Memory B cell (primary cell): ENCODE measurements at regions not wholly inside any gene's neighbourhood (a gene's known extent, or its start where the extent isn't known, plus 50 kb on each side); places are given as distances from the start of the nearest gene placed in this dataset.

Source experiments
- ATAC-seq: fragments of 150-1000 bp; cut with Tn5 transposase; 2 replicates; pipeline ENCODE4 v1.10.0; 2021; ENCODE audit warnings: low read depth, mild to moderate bottlenecking, moderate library complexity
- DNase-seq, 2 donors: peaks; one replicate each; pipeline ENCODE4 v3.0.0; 2022; ENCODE audit warnings: low spot score in 2 of 2
- H3K27ac Mint-ChIP-seq: one replicate; pipeline ENCODE4 v1.8.0; 2022; ENCODE audit warnings: mild to moderate bottlenecking, moderate library complexity, mixed read lengths
- H3K27me3 Mint-ChIP-seq: one replicate; pipeline ENCODE4 v1.8.0; 2022; ENCODE audit warnings: mixed read lengths
- H3K36me3 Mint-ChIP-seq: one replicate; pipeline ENCODE4 v1.8.0; 2022; ENCODE audit warnings: mild to moderate bottlenecking, mixed read lengths
- H3K4me1 Mint-ChIP-seq: one replicate; pipeline ENCODE4 v1.8.0; 2022; ENCODE audit warnings: mixed read lengths
- H3K4me3 Mint-ChIP-seq: one replicate; pipeline ENCODE4 v1.8.0; 2022; ENCODE audit warnings: mild to moderate bottlenecking, moderate library complexity, mixed read lengths
- H3K9me3 Mint-ChIP-seq: one replicate; pipeline ENCODE4 v1.8.0; 2022; ENCODE audit warnings: mixed read lengths

DNA sequence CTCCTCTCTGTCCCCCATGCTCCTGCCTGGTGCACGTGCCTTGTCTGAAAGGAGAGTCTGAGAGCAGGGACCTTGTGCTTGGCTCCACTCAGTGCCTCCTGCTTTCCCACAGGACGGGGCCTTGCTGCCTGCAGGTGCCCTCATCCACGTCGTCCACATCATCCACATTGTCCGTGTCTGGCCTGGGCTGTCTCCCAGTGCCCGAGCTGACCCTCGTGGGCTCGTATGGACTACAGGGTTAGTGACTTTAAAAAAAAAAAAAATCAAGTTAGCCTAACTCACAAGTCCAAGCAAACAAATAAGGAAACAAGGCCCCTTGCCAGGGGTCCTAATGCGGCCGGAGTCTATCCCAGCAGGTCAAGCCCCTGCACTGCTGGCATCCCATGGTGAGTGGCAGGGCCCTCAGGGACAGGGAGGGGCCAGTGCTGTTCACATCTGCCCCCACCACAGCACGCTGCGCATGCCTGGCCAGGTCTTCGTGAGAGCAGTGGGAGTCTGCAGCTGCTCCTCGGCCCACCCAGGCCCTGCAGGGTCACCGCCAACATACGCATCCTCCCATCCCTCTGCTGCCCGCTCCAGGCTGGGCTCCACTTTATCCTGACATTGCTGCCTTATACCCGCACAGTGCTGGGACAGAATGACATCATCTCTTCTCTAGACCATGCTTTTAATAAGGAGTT is 232.6 kb downstream of the NDUFA10 start:
- H3K36me3 Mint-ChIP-seq, result peaks cover 1% of the 10 kb centered on the region
- no peaks in the 10 kb centered on the region for H3K4me1 Mint-ChIP-seq
- H3K9me3 Mint-ChIP-seq, result peaks cover 1% of the 10 kb centered on the region
- H3K27ac Mint-ChIP-seq, result no peak overlapping the region
- no peak overlapping the region for H3K4me3 Mint-ChIP-seq
- peaks cover 5% of the 10 kb centered on the region for H3K27me3 Mint-ChIP-seq
- ATAC-seq, result no peak
- no peak for DNase-seq

DNA sequence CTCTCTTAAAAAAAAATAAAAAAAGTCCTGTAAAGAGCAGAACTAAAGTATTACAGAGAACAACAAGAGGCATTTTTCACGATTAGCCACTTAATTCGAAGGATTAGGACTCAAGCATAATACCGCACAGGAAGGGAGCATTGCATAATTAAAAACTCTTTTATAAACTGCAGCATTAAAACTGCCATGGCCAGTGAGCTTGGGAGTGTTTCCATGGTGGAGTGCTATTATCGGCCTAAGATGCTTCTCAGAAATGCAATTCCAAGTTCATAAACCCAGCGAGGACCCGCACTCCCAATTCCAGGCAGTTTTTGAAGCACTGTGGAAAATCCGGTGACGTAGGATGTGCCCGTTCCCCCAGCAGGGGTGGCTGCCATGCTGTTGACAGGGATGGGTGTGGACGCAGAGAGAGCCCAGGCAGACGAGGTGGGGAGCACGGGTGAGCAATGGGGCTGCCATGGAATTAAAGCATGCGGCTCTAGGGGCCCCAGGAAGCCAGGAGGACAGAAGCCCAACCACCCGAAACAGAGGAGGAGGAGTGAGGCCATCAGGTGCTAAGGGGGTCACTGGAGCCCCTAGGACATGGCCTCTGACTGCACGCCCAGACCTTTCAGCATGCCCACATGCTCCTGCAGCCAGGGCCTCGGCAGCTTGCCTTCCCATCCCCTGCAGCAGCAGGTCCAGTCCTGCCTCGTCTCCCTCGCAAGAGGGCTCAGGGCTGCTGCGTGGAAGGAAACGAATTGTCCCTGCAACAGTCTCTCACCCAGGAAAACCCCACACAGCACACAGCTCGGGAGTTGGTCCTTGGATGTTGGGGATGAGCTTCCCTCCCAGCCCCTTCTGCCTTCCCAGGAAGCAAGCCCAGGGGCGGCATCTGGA is 233.4 kb downstream of the NDUFA10 start:
- H3K9me3 Mint-ChIP-seq, result no peaks in the 10 kb centered on the region
- no peak overlapping the region for H3K4me3 Mint-ChIP-seq
- H3K4me1 Mint-ChIP-seq, result no peaks in the 10 kb centered on the region
- H3K36me3 Mint-ChIP-seq, result no peaks in the 10 kb centered on the region
- H3K27ac Mint-ChIP-seq, result no peak overlapping the region
- ATAC-seq (no peak), DNase-seq (no peak)
- peaks cover 4% of the 10 kb centered on the region for H3K27me3 Mint-ChIP-seq

- H3K9me3 Mint-ChIP-seq, result peaks cover 3% of the 10 kb centered on the region
- no peak overlapping the region for H3K4me3 Mint-ChIP-seq
- H3K27me3 Mint-ChIP-seq, result peaks cover 5% of the 10 kb centered on the region
- DNase-seq (no peak), ATAC-seq (no peak)
- H3K4me1 Mint-ChIP-seq, result no peaks in the 10 kb centered on the region
- H3K36me3 Mint-ChIP-seq, result peaks cover 2% of the 10 kb centered on the region
- H3K27ac Mint-ChIP-seq, result no peak overlapping the region
Observed at GRCh38 chr2:239790721-239791120, 234.4 kb downstream of the NDUFA10 start.

DNA sequence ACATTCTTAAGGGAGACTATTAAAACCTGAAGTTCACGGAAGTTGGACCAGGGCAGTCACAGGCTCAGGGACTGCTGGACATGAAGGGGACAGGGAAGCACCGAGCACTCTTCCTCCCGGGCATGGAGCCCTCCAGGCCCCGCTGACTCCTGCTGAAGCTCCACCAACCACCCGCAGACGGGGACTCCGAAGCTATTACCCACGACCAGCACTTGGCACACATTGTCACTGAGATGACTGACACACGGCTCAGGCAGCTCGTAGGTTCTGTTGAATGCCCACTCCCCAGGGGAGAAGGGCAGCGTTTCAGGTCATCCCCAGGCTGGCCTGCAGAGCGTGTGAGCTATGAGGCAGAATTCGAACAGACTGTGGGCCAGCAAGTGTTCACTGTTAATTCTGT is 234.8 kb downstream of the NDUFA10 start:
- Mint-ChIP-seq H3K4me1 (no peaks in the 10 kb centered on the region), H3K4me3 (no peak overlapping the region)

DNA sequence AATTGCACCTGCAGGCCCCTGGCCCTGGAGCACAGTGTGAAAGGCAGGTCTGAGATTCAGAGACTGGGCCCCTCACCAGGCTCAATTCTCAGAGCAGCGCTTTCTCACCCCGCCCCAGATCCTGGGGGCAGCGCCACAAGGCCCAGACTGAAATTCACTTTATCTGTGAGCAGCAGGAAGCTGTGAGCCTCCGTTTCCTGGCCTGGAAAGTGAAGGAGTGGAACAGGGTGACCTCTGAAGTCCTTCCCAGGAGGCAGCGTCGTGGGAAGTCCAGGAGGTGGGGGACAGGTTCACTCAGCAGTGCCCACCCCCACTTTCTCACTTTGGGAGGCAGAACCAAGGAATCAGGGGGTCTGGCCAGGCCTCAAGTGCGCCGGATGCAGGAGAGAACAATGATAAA is 235.4 kb downstream of the NDUFA10 start:
- H3K27ac Mint-ChIP-seq, result no peak overlapping the region
- H3K4me3 Mint-ChIP-seq, result no peak overlapping the region
- peaks cover 5% of the 10 kb centered on the region for H3K27me3 Mint-ChIP-seq
- no peak for DNase-seq
- ATAC-seq, result no peak
- peaks cover 8% of the 10 kb centered on the region for H3K9me3 Mint-ChIP-seq
- H3K4me1 Mint-ChIP-seq, result no peaks in the 10 kb centered on the region
- H3K36me3 Mint-ChIP-seq, result peaks cover 2% of the 10 kb centered on the region

More for the DNA sequence above, 234.8 kb downstream of the NDUFA10 start:
- ATAC-seq (no peak), DNase-seq (no peak)
- Mint-ChIP-seq H3K9me3 (peaks cover 4% of the 10 kb centered on the region), H3K27ac (no peak overlapping the region), H3K27me3 (peaks cover 5% of the 10 kb centered on the region), H3K36me3 (peaks cover 2% of the 10 kb centered on the region)

DNA sequence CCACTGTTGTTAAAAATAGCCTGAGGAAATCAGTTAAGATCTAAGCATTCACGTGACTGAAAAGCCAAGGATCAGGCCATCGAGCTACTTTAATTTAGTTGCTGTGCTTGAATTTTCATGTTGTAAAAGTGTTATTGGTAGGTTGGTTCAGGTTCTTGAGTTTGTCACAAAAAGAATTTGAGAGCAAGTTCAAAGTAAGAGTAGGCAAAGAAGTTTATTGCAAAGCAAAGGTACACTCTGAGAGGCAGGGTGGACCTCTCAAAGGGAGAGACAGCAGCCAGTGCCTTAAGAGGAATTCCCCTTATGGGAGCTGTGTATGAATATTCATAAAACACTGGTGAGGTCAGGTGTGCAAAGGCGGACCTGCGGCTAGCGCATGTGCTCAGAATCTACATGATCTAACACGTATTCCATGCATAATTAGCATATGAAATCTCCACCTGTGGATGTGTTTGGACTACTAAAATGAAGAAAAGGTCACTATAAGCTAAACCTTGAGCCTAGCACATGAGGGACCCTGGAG is 236.5 kb downstream of the NDUFA10 start:
- ATAC-seq, result no peak
- Mint-ChIP-seq H3K4me1 (no peaks in the 10 kb centered on the region), H3K27ac (no peak overlapping the region), H3K36me3 (peaks cover 2% of the 10 kb centered on the region), H3K9me3 (peaks cover 8% of the 10 kb centered on the region), H3K27me3 (peaks cover 8% of the 10 kb centered on the region), H3K4me3 (no peak overlapping the region)
- DNase-seq, result no peak

DNA sequence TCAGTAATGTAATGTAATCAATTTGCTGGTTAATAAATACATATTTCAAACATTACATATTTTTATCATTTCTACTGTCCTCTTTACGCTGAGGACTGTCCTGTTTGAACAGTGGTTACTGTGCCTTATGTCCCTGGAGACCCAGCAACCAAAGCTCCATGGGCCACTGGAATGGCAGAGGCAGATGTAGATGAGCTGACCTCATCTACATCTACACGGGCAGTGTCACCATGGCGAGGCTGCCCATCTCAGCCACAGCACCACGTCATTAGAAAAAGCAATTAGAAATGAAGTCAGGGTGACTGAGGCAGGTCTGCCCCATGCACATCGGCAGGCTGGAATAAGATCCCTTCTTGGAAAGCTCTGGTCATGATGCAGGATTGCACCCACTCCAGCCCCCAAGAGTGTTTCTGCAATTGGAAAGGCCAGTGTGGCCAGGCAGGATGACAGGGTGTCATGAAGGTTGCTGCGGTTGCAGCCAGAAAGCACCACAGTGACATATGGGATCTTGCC is 237.5 kb downstream of the NDUFA10 start:
- Mint-ChIP-seq H3K4me1 (no peaks in the 10 kb centered on the region), H3K27me3 (peaks cover 5% of the 10 kb centered on the region), H3K27ac (no peak overlapping the region), H3K9me3 (peaks cover 8% of the 10 kb centered on the region), H3K36me3 (peaks cover 2% of the 10 kb centered on the region), H3K4me3 (no peak overlapping the region)
- DNase-seq (no peak), ATAC-seq (no peak)

DNA sequence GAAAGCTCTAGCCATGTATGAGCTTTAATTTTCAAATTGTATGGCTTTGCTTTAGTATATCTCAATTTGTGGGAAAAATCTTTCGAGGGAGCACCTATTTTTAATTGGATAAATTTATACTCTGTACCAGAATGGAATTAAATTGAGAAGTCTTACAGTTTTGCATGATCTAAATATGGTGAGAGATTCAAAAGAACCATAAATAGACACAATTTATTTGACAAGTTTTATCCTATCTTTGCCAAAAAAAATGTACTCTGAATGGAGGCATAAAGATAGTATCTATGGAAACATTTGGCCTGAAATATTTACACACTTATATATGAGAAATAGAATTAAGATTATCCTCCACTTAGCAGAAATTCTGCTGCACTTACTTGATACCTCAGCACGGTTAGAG is 238.4 kb downstream of the NDUFA10 start:
- Mint-ChIP-seq H3K27me3 (peaks cover 9% of the 10 kb centered on the region), H3K4me1 (no peaks in the 10 kb centered on the region), H3K4me3 (no peak overlapping the region), H3K9me3 (peaks cover 8% of the 10 kb centered on the region), H3K36me3 (peaks cover 2% of the 10 kb centered on the region), H3K27ac (no peak overlapping the region)
- no peak for DNase-seq
- ATAC-seq, result no peak

DNA sequence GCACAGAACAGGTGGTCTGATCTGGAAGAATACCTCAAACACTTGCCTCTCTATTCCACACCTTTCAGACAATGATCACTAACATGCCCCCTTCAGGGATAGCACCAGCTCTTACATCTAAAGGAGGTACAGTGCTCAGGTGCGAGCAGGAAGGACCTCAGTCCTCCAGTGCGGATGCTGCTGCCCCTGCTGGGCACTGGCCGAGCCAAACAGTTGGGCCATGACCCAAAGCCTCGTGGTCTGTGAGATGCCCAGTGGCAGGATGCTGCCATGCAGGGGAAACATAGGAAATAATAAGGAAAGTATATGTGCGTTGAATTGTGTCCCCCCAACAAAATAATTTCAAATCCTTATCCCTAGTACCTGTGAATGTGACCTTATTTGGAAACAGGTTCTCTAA is 243.7 kb downstream of the NDUFA10 start:
- Mint-ChIP-seq H3K36me3 (peaks cover 2% of the 10 kb centered on the region), H3K9me3 (peaks cover 10% of the 10 kb centered on the region), H3K4me1 (no peaks in the 10 kb centered on the region), H3K27me3 (peaks cover 14% of the 10 kb centered on the region), H3K27ac (no peak overlapping the region), H3K4me3 (no peak overlapping the region)
- no peak for DNase-seq
- ATAC-seq, result no peak

DNA sequence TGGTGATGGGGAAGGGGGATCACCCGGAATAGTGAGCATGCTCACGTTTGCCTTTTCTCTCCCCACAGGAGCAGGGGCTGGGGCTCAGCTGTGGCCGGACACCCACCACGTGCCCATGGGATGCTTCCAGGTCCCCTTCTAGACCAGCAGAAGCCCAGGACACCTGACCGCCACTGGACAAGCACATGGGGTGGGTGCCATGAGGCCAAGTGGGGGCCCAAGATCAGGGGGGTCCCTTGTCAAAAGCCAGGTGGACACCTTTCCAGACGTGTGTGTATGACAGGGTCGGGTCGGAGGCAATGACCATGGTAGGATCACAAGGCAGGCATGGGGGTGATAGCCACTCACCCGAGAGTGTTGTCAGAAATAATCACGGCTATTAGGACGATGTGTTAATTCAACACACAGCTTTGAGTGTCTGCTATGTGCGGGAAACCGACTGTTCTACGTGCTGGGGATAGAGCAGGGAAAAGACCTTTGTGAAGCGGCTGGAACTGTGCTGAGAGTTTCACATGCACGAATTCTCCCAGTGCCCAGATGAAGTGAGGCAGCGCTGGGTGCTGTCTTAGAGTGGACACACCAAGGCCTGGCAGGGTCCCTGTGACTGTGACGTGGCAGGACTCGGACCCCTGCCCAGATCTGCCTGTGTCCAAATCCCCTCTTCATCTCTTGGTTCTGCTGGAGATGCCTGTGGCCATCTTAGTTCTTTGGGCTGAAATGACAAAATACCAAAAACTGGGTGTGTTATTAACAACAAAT is 244.7 kb downstream of the NDUFA10 start:
- H3K27me3 Mint-ChIP-seq, result peaks cover 12% of the 10 kb centered on the region
- peaks cover 2% of the 10 kb centered on the region for H3K4me1 Mint-ChIP-seq
- H3K4me3 Mint-ChIP-seq, result no peak overlapping the region
- H3K27ac Mint-ChIP-seq, result no peak overlapping the region
- DNase-seq (no peak), ATAC-seq (no peak)
- no peaks in the 10 kb centered on the region for H3K36me3 Mint-ChIP-seq
- peaks cover 6% of the 10 kb centered on the region for H3K9me3 Mint-ChIP-seq

GRCh38 chr2:239779584-239779983 is 245.6 kb downstream of the NDUFA10 start:
- DNase-seq, result no peak
- Mint-ChIP-seq H3K4me3 (no peak overlapping the region), H3K27me3 (peaks cover 16% of the 10 kb centered on the region), H3K9me3 (peaks cover 2% of the 10 kb centered on the region), H3K36me3 (no peaks in the 10 kb centered on the region), H3K4me1 (peaks cover 5% of the 10 kb centered on the region), H3K27ac (no peak overlapping the region)
- no peak for ATAC-seq

DNA sequence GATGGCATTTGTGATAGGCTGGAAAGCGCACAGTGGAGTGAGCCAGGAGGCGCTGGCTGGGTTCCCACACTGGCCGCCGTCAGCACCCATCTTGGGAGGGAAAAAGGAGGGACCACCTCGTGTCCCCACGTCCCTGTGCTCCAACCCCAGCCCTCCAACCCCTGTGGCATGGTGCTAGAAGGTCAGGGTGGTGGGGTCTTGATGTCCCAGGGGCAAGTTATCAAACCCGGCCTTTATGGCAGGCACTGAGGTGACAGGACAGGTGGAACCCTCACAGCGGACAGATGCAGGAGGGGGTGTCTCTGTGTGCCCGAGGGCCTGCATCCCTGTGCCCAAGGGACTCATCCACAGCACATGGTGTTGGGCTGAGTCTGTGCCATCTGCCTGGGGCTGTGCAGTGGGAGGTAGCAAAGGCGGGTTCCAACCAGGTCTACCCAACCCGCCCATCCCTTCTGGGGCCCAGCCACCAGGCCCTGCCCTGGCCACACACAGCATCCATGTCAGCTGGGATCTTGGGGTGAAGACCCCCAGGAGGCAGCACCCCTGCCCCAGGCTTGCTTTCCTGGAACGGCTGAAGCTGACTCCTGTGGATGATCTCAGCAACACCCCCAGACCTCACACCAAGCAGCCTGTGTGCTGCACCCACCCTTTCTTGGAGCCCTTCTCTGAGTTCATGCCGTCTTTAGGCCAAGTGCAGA is 246.1 kb downstream of the NDUFA10 start:
- H3K27ac Mint-ChIP-seq, result no peak overlapping the region
- H3K4me1 Mint-ChIP-seq, result peaks cover 5% of the 10 kb centered on the region
- DNase-seq (no peak), ATAC-seq (no peak)
- H3K27me3 Mint-ChIP-seq, result peaks cover 18% of the 10 kb centered on the region
- H3K9me3 Mint-ChIP-seq, result peaks cover 2% of the 10 kb centered on the region
- H3K4me3 Mint-ChIP-seq, result no peak overlapping the region
- H3K36me3 Mint-ChIP-seq, result no peaks in the 10 kb centered on the region

- DNase-seq (no peak), ATAC-seq (no peak)
- Mint-ChIP-seq H3K36me3 (no peaks in the 10 kb centered on the region), H3K27ac (no peak overlapping the region), H3K4me1 (peaks cover 5% of the 10 kb centered on the region), H3K27me3 (peaks cover 16% of the 10 kb centered on the region), H3K4me3 (no peak overlapping the region), H3K9me3 (peaks cover 2% of the 10 kb centered on the region)
Observed at GRCh38 chr2:239778042-239778851, 246.9 kb downstream of the NDUFA10 start.
